KMS-11 (cell line): ENCODE measurements at regions not wholly inside any gene's neighbourhood (a gene's known extent, or its start where the extent isn't known, plus 50 kb on each side); places are given as distances from the start of the nearest gene placed in this dataset.

ENCODE experiments used
- H2AFZ ChIP-seq: fragments of 200-600 bp; sonication (generic); 2 replicates; pipeline ENCODE4 v1.6.1; 2016; ENCODE audit warnings: antibody characterized with exemption, mixed run types, low read depth
- H3K27ac ChIP-seq: fragments of 200-600 bp; sonication (generic); 2 replicates; pipeline ENCODE4 v1.6.1; 2016; ENCODE audit warnings: mild to moderate bottlenecking, mixed run types
- H3K27me3 ChIP-seq: fragments of 200-600 bp; sonication (generic); 2 replicates; pipeline ENCODE4 v1.6.1; 2017; ENCODE audit warnings: mild to moderate bottlenecking, low read depth, mixed run types, moderate library complexity; ENCODE audit not compliant: insufficient read depth
- H3K36me3 ChIP-seq: fragments of 200-600 bp; sonication (generic); 2 replicates; pipeline ENCODE4 v1.6.1; 2017; ENCODE audit warnings: mild to moderate bottlenecking, mixed run types; ENCODE audit not compliant: insufficient read depth
- H3K4me1 ChIP-seq: fragments of 200-600 bp; sonication (generic); 2 replicates; pipeline ENCODE4 v1.6.1; 2016; ENCODE audit warnings: mild to moderate bottlenecking, low read depth, mixed run types; ENCODE audit not compliant: poor library complexity, severe bottlenecking
- H3K4me2 ChIP-seq: fragments of 200-600 bp; sonication (generic); 2 replicates; pipeline ENCODE4 v1.7.0; 2016; ENCODE audit warnings: mild to moderate bottlenecking, mixed run types
- H3K4me3 ChIP-seq: fragments of 200-600 bp; sonication (generic); IDR thresholded peaks from 2 replicates; pipeline ENCODE4 v1.6.1; 2017; ENCODE audit warnings: low read depth, low read length, mixed read lengths; ENCODE audit not compliant: insufficient read depth
- H3K79me2 ChIP-seq: fragments of 200-600 bp; sonication (generic); 2 replicates; pipeline ENCODE4 v1.6.1; 2016; ENCODE audit warnings: low read depth, mixed run types; ENCODE audit not compliant: insufficient read depth
- H3K9ac ChIP-seq: fragments of 200-600 bp; sonication (generic); 2 replicates; pipeline ENCODE4 v1.6.1; 2016; ENCODE audit warnings: mild to moderate bottlenecking, mixed run types
- H4K20me1 ChIP-seq: fragments of 200-600 bp; sonication (generic); 2 replicates; pipeline ENCODE4 v1.6.1; 2016; ENCODE audit warnings: mild to moderate bottlenecking, mixed run types; ENCODE audit not compliant: insufficient read depth
- TF ChIP-seq, protein P1 (sequence below): fragments of 200-600 bp; sonication (generic); conservative IDR thresholded peaks from 2 replicates; pipeline ENCODE4 v1.6.1; 2017; ENCODE audit warnings: low read depth, mild to moderate bottlenecking, antibody characterized with exemption, low read length, moderate library complexity, mixed read lengths

DNA sequence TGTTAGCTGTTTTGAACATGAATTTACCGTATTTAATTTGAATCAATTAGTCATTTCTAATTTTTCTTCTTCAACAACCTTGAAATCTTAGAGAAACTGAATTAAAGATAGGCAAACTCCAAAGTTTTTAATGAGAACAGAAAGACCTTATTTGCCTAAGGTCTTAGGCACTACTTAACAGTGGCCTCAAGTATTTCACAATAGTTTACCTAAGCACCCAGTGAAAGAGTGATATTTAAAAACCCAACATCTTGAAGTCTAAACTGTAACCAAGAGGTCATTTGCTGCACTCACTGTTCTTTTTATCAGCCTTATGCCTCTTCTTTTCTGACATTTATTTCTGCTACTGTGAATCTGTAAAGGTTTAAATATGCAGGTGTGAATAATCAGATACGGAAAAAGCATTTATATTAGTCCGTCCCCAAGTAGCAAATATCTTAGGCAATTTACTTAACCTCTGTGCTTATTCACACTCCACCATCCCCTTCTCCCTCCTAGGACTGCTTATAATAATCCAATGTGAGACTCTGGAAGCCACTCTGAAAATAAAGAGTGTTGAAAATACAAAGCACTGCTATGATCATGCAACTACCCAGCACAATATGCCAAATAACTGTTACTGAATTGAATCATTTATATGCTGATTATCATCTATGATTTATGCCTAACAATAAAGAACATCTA is 105.7 kb downstream of the ELAPOR2 start:
- H4K20me1 ChIP-seq = no peaks in the 10 kb centered on the region
- TF ChIP-seq, protein P1, sequence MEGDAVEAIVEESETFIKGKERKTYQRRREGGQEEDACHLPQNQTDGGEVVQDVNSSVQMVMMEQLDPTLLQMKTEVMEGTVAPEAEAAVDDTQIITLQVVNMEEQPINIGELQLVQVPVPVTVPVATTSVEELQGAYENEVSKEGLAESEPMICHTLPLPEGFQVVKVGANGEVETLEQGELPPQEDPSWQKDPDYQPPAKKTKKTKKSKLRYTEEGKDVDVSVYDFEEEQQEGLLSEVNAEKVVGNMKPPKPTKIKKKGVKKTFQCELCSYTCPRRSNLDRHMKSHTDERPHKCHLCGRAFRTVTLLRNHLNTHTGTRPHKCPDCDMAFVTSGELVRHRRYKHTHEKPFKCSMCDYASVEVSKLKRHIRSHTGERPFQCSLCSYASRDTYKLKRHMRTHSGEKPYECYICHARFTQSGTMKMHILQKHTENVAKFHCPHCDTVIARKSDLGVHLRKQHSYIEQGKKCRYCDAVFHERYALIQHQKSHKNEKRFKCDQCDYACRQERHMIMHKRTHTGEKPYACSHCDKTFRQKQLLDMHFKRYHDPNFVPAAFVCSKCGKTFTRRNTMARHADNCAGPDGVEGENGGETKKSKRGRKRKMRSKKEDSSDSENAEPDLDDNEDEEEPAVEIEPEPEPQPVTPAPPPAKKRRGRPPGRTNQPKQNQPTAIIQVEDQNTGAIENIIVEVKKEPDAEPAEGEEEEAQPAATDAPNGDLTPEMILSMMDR = no peak

DNA sequence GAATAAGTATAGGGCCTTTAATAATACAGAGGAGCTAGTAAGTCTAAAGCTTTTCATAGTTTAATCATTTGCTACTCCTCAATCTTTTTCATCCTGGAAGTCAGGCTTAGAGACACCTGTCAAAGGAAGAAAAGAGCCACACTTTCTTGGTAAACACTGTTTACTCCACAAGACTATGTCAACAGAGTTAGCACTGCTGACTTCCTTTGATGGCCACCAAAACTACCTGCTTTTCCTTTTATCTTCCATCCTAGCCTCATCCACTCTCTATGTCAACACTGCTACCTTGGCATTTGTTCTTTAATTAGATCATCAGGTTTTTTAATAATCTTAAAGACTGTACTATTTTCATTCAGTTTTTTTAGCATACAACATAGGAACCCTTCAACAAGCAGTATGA is 106.2 kb downstream of the ELAPOR2 start:
- TF ChIP-seq, protein P1 = no peak
- H4K20me1 ChIP-seq = no peaks in the 10 kb centered on the region
- H3K4me3 ChIP-seq = no peak overlapping the region
- no peak overlapping the region for H3K4me2 ChIP-seq
- no peaks in the 10 kb centered on the region for H3K79me2 ChIP-seq
- no peak overlapping the region for H3K27ac ChIP-seq
- H3K27me3 ChIP-seq = no peaks in the 10 kb centered on the region
- H2AFZ ChIP-seq = no peak overlapping the region
- H3K4me1 ChIP-seq = peaks cover 9% of the 10 kb centered on the region
- H3K36me3 ChIP-seq = no peaks in the 10 kb centered on the region
- no peak overlapping the region for H3K9ac ChIP-seq

More for the DNA sequence above, 105.7 kb downstream of the ELAPOR2 start:
- H2AFZ ChIP-seq = no peak overlapping the region
- no peak overlapping the region for H3K4me2 ChIP-seq
- H3K27me3 ChIP-seq = no peaks in the 10 kb centered on the region
- no peak overlapping the region for H3K27ac ChIP-seq
- H3K4me1 ChIP-seq = peaks cover 9% of the 10 kb centered on the region
- no peaks in the 10 kb centered on the region for H3K79me2 ChIP-seq
- H3K4me3 ChIP-seq = no peak overlapping the region
- no peaks in the 10 kb centered on the region for H3K36me3 ChIP-seq
- H3K9ac ChIP-seq = no peak overlapping the region

DNA sequence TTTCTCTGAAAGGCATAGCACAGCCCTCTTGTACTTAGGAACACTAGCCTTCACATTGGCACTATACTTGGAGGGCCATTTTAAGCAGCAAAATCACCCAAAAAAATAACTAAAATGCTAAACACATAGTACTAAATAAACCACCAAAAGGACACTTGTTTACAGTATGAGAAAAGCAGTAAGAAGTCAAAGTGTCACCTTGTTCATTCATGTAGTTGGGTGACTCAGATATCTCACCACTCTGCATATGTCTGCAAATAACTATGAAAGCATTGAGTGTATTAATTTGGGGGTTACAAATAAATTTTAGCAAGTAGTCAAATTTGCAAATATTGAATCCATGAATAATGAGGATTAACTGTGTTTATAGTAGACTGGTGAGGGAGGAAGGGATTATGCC is 107.6 kb downstream of the ELAPOR2 start:
- Histone ChIP-seq H3K4me2 (no peak overlapping the region), H3K4me1 (peaks cover 9% of the 10 kb centered on the region), H3K27ac (no peak overlapping the region), H3K4me3 (no peak overlapping the region), H3K27me3 (no peaks in the 10 kb centered on the region), H3K79me2 (no peaks in the 10 kb centered on the region), H3K9ac (no peak overlapping the region), H2AFZ (no peak overlapping the region), H4K20me1 (no peaks in the 10 kb centered on the region), H3K36me3 (no peaks in the 10 kb centered on the region)
- TF ChIP-seq, protein P1 = no peak

DNA sequence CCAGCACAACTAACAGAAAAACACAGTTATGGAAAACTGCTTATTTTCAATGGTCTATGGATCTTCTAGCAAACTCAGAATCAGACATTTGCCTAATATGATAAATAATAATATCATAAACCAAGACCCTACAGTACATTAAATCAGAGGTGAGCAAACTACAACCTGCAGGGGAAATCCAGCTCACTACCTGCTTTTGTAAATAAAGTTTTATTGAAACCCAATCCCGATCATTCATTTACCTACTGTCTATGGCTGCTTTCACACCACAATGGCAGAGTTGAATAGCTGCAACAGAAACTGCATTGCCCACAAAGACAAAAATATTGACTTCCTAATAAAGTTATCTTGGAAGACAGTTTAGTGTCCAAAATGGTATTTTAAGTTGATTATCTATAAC is 108.5 kb downstream of the ELAPOR2 start:
- H3K9ac ChIP-seq = no peak overlapping the region
- H3K27ac ChIP-seq = no peak overlapping the region
- H2AFZ ChIP-seq = no peak overlapping the region
- TF ChIP-seq, protein P1 = no peak
- no peaks in the 10 kb centered on the region for H3K79me2 ChIP-seq
- no peak overlapping the region for H3K4me2 ChIP-seq
- H3K4me3 ChIP-seq = no peak overlapping the region
- H3K36me3 ChIP-seq = no peaks in the 10 kb centered on the region
- H4K20me1 ChIP-seq = no peaks in the 10 kb centered on the region
- H3K4me1 ChIP-seq = peaks cover 4% of the 10 kb centered on the region
- no peaks in the 10 kb centered on the region for H3K27me3 ChIP-seq
